Keratinocyte (primary cell): ENCODE measurements at regions not wholly inside any gene's neighbourhood (a gene's known extent, or its start where the extent isn't known, plus 50 kb on each side); places are given as distances from the start of the nearest gene placed in this dataset.

Experiments
- DNase-seq: peaks from one replicate; pipeline ENCODE4 v3.0.0-alpha.2; 2011; ENCODE audit warnings: low read depth, missing footprints, low spot score
- FAIRE-seq: peaks from 2 replicates; lab custom pipeline; 2011; peaks lifted over from hg19 to GRCh38; lab: Jason Lieb, UNC
- H2AFZ ChIP-seq: 2 replicates; pipeline ENCODE4 v1.6.0; 2012; ENCODE audit warnings: low read length, control low read depth, inconsistent platforms; ENCODE audit not compliant: control insufficient read depth
- H3K27ac ChIP-seq: 2 replicates; pipeline ENCODE4 v1.5.1; 2011; ENCODE audit warnings: low read length; ENCODE audit not compliant: control insufficient read depth, insufficient read depth
- H3K27me3 ChIP-seq: 3 replicates; pipeline ENCODE4 v1.6.0; 2011; ENCODE audit warnings: low read length; ENCODE audit not compliant: control insufficient read depth, insufficient read depth; ENCODE audit errors: extremely low read depth
- H3K36me3 ChIP-seq, 2 experiments: 2 replicates in 1 of 2; 3 replicates in 1 of 2; pipeline ENCODE4 v1.5.1; 2011; ENCODE audit warnings: low read length in 2 of 2, mild to moderate bottlenecking in 1 of 2; ENCODE audit not compliant: control insufficient read depth in 2 of 2, insufficient read depth in 2 of 2; ENCODE audit errors: extremely low read depth in 1 of 2
- H3K4me1 ChIP-seq: 3 replicates; pipeline ENCODE4 v1.5.1; 2011; ENCODE audit warnings: low read length; ENCODE audit not compliant: control insufficient read depth, insufficient read depth; ENCODE audit errors: extremely low read depth
- H3K4me2 ChIP-seq: 3 replicates; pipeline ENCODE4 v1.6.0; 2011; ENCODE audit warnings: low read depth, low read length; ENCODE audit not compliant: control insufficient read depth, insufficient read depth; ENCODE audit errors: extremely low read depth
- H3K4me3 ChIP-seq, 3 experiments: fragments of 200-600 bp in 1 of 3; sonication (generic) in 1 of 3; 2 replicates in 2 of 3; 3 replicates in 1 of 3; pipeline ENCODE4 v1.5.1; 2011 to 2016; ENCODE audit warnings: low read length in 3 of 3, mild to moderate bottlenecking in 3 of 3, control low read depth in 2 of 3, inconsistent platforms in 1 of 3, low read depth in 1 of 3, mixed read lengths in 1 of 3, mixed run types in 1 of 3, moderate library complexity in 1 of 3; ENCODE audit not compliant: control insufficient read depth in 2 of 3, insufficient read depth in 2 of 3; ENCODE audit errors: extremely low read depth in 1 of 3
- H3K79me2 ChIP-seq: 2 replicates; pipeline ENCODE4 v1.6.0; 2012; ENCODE audit warnings: low read length; ENCODE audit not compliant: control insufficient read depth, insufficient read depth
- H3K9ac ChIP-seq: 3 replicates; pipeline ENCODE4 v1.6.0; 2011; ENCODE audit warnings: low read length; ENCODE audit not compliant: control insufficient read depth, insufficient read depth; ENCODE audit errors: extremely low read depth
- H3K9me1 ChIP-seq: 3 replicates; pipeline ENCODE4 v1.6.0; 2011; ENCODE audit warnings: low read length; ENCODE audit not compliant: control insufficient read depth, insufficient read depth; ENCODE audit errors: extremely low read depth
- H3K9me3 ChIP-seq: 2 replicates; pipeline ENCODE4 v1.5.1; 2012; ENCODE audit warnings: low read depth, low read length; ENCODE audit not compliant: control insufficient read depth
- H4K20me1 ChIP-seq: 3 replicates; pipeline ENCODE4 v1.6.0; 2011; ENCODE audit warnings: low read length; ENCODE audit not compliant: control insufficient read depth, insufficient read depth; ENCODE audit errors: extremely low read depth
- EZH2 ChIP-seq: IDR thresholded peaks from one replicate; pipeline ENCODE4 v1.6.1; 2012; ENCODE audit warnings: inconsistent platforms, mild to moderate bottlenecking, low read length, moderate library complexity
- dilution Hi-C: fragments of 300-500 bp; cut with MboI; formaldehyde crosslinking; loops from one replicate; pipeline ENCODE4 v1.7.0; 2020; ENCODE audit warnings: low sequenced_read_pairs; ENCODE audit not compliant: extremely low pct_ligation_motif_present
- TF ChIP-seq, protein P1 (sequence below), 3 experiments: IDR thresholded peaks in 1 of 3; conservative IDR thresholded peaks in 1 of 3; optimal IDR thresholded peaks in 1 of 3; 2 replicates in 2 of 3; 3 replicates in 1 of 3; pipeline versions ENCODE3 to v1.5.1; 2011; ENCODE audit warnings: low read length in 3 of 3, mild to moderate bottlenecking in 3 of 3, moderate library complexity in 2 of 3, control low read depth in 1 of 3, inconsistent platforms in 1 of 3; ENCODE audit not compliant: insufficient read depth in 2 of 3; ENCODE audit errors: extremely low read depth in 1 of 3

DNA sequence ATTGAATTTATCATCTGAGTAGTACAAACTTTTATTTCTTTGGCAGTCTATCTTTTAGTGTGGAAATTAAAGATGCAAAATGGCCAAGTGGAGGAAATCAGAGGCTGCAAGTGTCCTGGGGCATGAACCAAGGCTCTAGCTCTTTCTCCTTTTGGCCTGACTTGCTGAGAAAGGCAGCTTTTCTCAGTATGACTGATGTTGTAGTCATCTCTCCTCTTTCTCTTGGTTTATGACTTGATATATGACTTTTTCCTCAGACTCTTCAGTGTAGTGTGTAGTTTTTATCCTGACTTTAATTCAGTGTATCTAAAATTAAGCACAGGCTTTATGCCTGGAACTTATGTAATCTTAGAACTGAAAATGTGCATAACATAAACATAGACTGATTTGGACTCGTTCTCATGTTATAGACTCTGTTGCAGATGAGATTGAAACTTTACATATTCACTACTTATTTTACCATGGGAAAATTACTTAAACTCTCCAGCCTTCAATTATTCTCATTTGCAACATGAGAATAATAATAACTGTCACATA, 65.7 kb downstream of the SLITRK5 start:
- no peaks in the 10 kb centered on the region for H3K9me1 ChIP-seq
- H3K27ac ChIP-seq = no peak overlapping the region
- dilution Hi-C loops = no loop called here
- FAIRE-seq = no peak
- H3K4me2 ChIP-seq = no peak overlapping the region
- H3K9ac ChIP-seq = no peak overlapping the region
- DNase-seq = no peak
- no peaks in the 10 kb centered on the region for H3K27me3 ChIP-seq
- TF ChIP-seq, protein P1, sequence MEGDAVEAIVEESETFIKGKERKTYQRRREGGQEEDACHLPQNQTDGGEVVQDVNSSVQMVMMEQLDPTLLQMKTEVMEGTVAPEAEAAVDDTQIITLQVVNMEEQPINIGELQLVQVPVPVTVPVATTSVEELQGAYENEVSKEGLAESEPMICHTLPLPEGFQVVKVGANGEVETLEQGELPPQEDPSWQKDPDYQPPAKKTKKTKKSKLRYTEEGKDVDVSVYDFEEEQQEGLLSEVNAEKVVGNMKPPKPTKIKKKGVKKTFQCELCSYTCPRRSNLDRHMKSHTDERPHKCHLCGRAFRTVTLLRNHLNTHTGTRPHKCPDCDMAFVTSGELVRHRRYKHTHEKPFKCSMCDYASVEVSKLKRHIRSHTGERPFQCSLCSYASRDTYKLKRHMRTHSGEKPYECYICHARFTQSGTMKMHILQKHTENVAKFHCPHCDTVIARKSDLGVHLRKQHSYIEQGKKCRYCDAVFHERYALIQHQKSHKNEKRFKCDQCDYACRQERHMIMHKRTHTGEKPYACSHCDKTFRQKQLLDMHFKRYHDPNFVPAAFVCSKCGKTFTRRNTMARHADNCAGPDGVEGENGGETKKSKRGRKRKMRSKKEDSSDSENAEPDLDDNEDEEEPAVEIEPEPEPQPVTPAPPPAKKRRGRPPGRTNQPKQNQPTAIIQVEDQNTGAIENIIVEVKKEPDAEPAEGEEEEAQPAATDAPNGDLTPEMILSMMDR (optimal IDR thresholded peaks at IDR 0.05 in 1 of 3, IDR thresholded peaks at IDR 0.05 in 1 of 3, conservative IDR thresholded peaks at IDR 0.05 in 1 of 3; ENCODE audit: extremely low read depth in 1 of 3, insufficient read depth in 2 of 3, low read length in 3 of 3) = no peak
- no peak for TF ChIP-seq EZH2
- H3K36me3 ChIP-seq = no peaks in the 10 kb centered on the region
- H2AFZ ChIP-seq = no peak overlapping the region
- H3K4me3 ChIP-seq = no peak overlapping the region
- no peaks in the 10 kb centered on the region for H4K20me1 ChIP-seq
- no peaks in the 10 kb centered on the region for H3K4me1 ChIP-seq
- no peaks in the 10 kb centered on the region for H3K9me3 ChIP-seq
- no peaks in the 10 kb centered on the region for H3K79me2 ChIP-seq

- H3K79me2 ChIP-seq = no peaks in the 10 kb centered on the region
- H3K27me3 ChIP-seq = no peaks in the 10 kb centered on the region
- no peak overlapping the region for H3K9ac ChIP-seq
- H2AFZ ChIP-seq = no peak overlapping the region
- DNase-seq = no peak
- H3K27ac ChIP-seq = no peak overlapping the region
- no peak overlapping the region for H3K4me2 ChIP-seq
- H3K9me1 ChIP-seq = no peaks in the 10 kb centered on the region
- no peaks in the 10 kb centered on the region for H3K36me3 ChIP-seq
- no peak overlapping the region for H3K4me3 ChIP-seq
- H4K20me1 ChIP-seq = no peaks in the 10 kb centered on the region
- H3K4me1 ChIP-seq = no peaks in the 10 kb centered on the region
- no peak for TF ChIP-seq EZH2
- TF ChIP-seq, protein P1 (optimal IDR thresholded peaks at IDR 0.05 in 1 of 3, IDR thresholded peaks at IDR 0.05 in 1 of 3, conservative IDR thresholded peaks at IDR 0.05 in 1 of 3; ENCODE audit: extremely low read depth in 1 of 3, insufficient read depth in 2 of 3, low read length in 3 of 3) = no peak
- dilution Hi-C loops = no loop called here
- no peaks in the 10 kb centered on the region for H3K9me3 ChIP-seq
- FAIRE-seq = no peak
Measured at GRCh38 chr13:87754097-87754496, 82.9 kb downstream of the SLITRK5 start.
